Prostate gland (tissue), 2 donors: ENCODE measurements at regions not wholly inside any gene's neighbourhood (a gene's known extent, or its start where the extent isn't known, plus 50 kb on each side); places are given as distances from the start of the nearest gene placed in this dataset.

Experiments used
- POLR2A ChIP-seq: fragments of 450-650 bp; IDR thresholded peaks from one replicate; pipeline ENCODE4 v1.6.1; 2016; ENCODE audit warnings: antibody characterized with exemption, mild to moderate bottlenecking
- POLR2AphosphoS5 ChIP-seq: sonication (generic); formaldehyde crosslinking; IDR thresholded peaks from one replicate; pipeline ENCODE4 v1.6.1; 2017; ENCODE audit warnings: antibody characterized with exemption
- TF ChIP-seq, protein P1 (sequence below), 4 experiments: fragments of 200-600 bp in 2 of 4; fragments of 450-650 bp in 2 of 4; sonication (generic) in 2 of 4; IDR thresholded peaks; 1 replicate in 3 of 4; 2 replicates in 1 of 4; pipeline ENCODE4 v1.5.1; 2016 to 2019; ENCODE audit warnings: antibody characterized with exemption in 4 of 4, mild to moderate bottlenecking in 2 of 4, moderate library complexity in 2 of 4

- TF ChIP-seq, protein P1, sequence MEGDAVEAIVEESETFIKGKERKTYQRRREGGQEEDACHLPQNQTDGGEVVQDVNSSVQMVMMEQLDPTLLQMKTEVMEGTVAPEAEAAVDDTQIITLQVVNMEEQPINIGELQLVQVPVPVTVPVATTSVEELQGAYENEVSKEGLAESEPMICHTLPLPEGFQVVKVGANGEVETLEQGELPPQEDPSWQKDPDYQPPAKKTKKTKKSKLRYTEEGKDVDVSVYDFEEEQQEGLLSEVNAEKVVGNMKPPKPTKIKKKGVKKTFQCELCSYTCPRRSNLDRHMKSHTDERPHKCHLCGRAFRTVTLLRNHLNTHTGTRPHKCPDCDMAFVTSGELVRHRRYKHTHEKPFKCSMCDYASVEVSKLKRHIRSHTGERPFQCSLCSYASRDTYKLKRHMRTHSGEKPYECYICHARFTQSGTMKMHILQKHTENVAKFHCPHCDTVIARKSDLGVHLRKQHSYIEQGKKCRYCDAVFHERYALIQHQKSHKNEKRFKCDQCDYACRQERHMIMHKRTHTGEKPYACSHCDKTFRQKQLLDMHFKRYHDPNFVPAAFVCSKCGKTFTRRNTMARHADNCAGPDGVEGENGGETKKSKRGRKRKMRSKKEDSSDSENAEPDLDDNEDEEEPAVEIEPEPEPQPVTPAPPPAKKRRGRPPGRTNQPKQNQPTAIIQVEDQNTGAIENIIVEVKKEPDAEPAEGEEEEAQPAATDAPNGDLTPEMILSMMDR (IDR thresholded peaks at IDR 0.05): no peak
- TF ChIP-seq POLR2AphosphoS5 (no peak), POLR2A (no peak)
Measured at GRCh38 chr1:47675721-47676120, 237.9 kb downstream of the FOXD2 start.
